Keratinocyte (primary cell): ENCODE measurements at regions not wholly inside any gene's neighbourhood (a gene's known extent, or its start where the extent isn't known, plus 50 kb on each side); places are given as distances from the start of the nearest gene placed in this dataset.

Source experiments
- EZH2 ChIP-seq: IDR thresholded peaks from one replicate; pipeline ENCODE4 v1.6.1; 2012; ENCODE audit warnings: inconsistent platforms, mild to moderate bottlenecking, low read length, moderate library complexity
- TF ChIP-seq, protein P1 (sequence below), 3 experiments: IDR thresholded peaks in 1 of 3; conservative IDR thresholded peaks in 1 of 3; optimal IDR thresholded peaks in 1 of 3; 2 replicates in 2 of 3; 3 replicates in 1 of 3; pipeline versions ENCODE3 to v1.5.1; 2011; ENCODE audit warnings: low read length in 3 of 3, mild to moderate bottlenecking in 3 of 3, moderate library complexity in 2 of 3, control low read depth in 1 of 3, inconsistent platforms in 1 of 3; ENCODE audit not compliant: insufficient read depth in 2 of 3; ENCODE audit errors: extremely low read depth in 1 of 3

GRCh38 chr6:19911223-19911622, 74.1 kb downstream of the ID4 start:
- TF ChIP-seq, protein P1, sequence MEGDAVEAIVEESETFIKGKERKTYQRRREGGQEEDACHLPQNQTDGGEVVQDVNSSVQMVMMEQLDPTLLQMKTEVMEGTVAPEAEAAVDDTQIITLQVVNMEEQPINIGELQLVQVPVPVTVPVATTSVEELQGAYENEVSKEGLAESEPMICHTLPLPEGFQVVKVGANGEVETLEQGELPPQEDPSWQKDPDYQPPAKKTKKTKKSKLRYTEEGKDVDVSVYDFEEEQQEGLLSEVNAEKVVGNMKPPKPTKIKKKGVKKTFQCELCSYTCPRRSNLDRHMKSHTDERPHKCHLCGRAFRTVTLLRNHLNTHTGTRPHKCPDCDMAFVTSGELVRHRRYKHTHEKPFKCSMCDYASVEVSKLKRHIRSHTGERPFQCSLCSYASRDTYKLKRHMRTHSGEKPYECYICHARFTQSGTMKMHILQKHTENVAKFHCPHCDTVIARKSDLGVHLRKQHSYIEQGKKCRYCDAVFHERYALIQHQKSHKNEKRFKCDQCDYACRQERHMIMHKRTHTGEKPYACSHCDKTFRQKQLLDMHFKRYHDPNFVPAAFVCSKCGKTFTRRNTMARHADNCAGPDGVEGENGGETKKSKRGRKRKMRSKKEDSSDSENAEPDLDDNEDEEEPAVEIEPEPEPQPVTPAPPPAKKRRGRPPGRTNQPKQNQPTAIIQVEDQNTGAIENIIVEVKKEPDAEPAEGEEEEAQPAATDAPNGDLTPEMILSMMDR (optimal IDR thresholded peaks at IDR 0.05 in 1 of 3, IDR thresholded peaks at IDR 0.05 in 1 of 3, conservative IDR thresholded peaks at IDR 0.05 in 1 of 3; ENCODE audit: extremely low read depth in 1 of 3, insufficient read depth in 2 of 3, low read length in 3 of 3) = no peak
- TF ChIP-seq EZH2 = no peak
